Stimulated activated CD8-positive, alpha-beta memory T cell treated with anti-CD3 and anti-CD28 coated beads, Interleukin-7, amount 100 ng/mL, for 24 hours (primary cell): ENCODE measurements at regions not wholly inside any gene's neighbourhood (a gene's known extent, or its start where the extent isn't known, plus 50 kb on each side); places are given as distances from the start of the nearest gene placed in this dataset.

Experiments used
- DNase-seq: peaks from one replicate; pipeline ENCODE4 v3.0.0-alpha.2; 2020; ENCODE audit warnings: low read depth

DNA sequence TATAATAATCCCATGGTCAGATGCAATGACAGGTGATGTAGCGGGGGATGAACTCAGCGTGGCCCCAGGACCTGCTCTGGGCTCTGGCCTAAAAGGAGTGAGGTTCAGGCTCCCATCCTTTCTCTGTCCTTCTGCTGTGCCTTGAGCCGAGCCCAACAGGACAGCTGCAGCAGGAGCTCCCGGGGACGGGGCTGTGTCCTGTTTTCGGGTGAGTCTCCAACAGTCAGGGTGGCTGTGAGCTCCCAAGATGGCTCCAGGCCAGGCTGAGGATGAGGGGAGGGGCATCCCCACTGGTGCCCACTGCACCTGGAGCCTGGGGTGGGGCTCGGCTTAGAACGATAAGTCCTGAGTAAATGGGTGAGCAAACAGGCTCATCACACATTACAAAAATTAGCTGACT, 1385.0 kb downstream of the BRD1 start:
- no peak for DNase-seq

- DNase-seq = no peak
Observed at GRCh38 chr22:48441553-48441850, 1386.2 kb downstream of the BRD1 start.

GRCh38 chr22:48440673-48441552, 1386.8 kb downstream of the BRD1 start:
- no peak for DNase-seq

DNA sequence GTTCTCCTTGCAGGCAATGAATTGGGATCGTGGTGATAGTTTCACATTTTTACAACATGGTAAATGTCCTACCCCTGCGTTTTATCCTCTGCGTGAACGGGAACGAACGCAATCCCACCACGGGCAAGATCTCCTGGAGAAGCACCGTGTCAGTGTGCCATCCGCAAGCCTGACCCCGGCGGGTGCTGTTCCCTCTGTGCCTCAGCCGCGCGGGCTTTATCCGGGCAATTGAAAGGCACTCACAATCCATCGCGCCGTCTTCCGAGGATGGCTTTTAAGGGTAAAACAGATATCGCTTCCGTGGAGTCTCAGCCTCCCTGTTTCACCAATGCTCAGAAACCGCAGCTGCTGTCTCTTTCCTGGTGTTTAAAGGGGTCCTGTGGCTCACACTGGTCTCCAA, 1387.5 kb downstream of the BRD1 start:
- DNase-seq = no peak

DNA sequence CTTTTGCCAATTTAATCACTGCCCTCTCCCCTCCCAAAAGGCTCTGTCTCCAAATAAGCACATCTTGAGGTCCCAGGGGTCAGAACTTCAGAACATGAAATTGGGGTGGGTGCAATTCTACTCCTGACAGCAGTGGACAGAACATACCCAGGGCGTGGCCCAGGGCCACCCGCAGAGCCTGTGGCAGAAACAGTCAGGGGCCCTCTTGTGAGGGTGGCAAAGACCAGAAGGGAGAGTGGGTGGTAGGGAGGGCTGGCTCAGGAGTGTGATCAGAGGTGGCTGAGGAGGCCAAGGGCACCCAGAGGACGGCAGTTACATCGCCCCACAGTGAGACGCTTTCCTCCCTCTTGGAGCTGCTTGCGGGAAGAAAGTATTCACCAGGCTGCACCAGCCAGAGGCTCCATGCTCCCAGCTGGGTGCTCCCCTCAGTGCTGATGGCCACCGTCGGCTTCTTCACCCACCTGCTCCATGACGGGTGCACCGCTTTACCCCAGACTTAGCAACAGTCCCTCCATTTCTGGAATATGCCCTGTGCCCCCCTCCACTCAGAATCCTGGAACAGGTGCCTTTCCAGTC, 1388.0 kb downstream of the BRD1 start:
- DNase-seq = no peak

DNA sequence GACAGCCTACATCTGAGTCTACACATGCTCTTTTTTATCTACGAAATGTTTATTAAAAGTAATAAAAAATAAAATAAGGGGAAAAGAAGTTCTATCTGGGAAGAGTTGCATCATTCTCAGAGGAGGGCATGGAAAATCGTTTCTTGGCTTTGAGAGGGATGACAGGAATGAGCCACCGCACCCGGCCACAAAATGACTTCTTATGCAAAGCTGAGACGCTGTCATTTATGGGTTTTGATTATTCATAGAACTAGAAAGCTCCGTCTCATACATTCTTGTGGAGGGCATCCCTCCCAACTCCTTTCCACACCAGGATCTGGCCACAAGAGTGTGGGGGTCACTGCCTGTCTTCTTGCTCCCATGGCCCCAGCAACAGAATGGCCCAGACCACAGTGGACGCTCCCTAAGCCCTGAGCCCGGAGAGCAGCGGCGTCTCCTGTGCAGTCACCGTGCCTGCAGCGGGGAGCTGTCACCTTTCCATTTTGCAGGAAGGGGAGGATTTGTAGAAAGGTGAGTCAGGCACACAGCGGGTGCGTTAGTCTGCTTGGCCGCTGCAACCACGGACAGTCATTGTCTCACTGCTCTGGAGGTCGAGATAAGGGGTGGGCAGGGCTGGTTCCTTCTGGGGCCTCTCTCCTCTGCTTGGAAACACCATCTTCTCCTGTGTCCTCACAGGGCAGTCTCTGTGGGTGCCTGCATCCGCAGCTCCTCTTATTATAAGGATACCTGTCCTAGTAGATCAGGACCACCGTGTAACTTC, 1388.7 kb downstream of the BRD1 start:
- DNase-seq = no peak

- DNase-seq = no peak
Observed at GRCh38 chr22:48438096-48438495, 1389.6 kb downstream of the BRD1 start.

GRCh38 chr22:48436201-48436931, 1391.3 kb downstream of the BRD1 start:
- DNase-seq = no peak

GRCh38 chr22:48434868-48435250, 1392.8 kb downstream of the BRD1 start:
- DNase-seq = no peak

GRCh38 chr22:48434156-48434867, 1393.4 kb downstream of the BRD1 start:
- DNase-seq = no peak

GRCh38 chr22:48433647-48434046, 1394.0 kb downstream of the BRD1 start:
- no peak for DNase-seq

- DNase-seq = no peak
Observed at GRCh38 chr22:48432781-48433518, 1394.7 kb downstream of the BRD1 start.

DNA sequence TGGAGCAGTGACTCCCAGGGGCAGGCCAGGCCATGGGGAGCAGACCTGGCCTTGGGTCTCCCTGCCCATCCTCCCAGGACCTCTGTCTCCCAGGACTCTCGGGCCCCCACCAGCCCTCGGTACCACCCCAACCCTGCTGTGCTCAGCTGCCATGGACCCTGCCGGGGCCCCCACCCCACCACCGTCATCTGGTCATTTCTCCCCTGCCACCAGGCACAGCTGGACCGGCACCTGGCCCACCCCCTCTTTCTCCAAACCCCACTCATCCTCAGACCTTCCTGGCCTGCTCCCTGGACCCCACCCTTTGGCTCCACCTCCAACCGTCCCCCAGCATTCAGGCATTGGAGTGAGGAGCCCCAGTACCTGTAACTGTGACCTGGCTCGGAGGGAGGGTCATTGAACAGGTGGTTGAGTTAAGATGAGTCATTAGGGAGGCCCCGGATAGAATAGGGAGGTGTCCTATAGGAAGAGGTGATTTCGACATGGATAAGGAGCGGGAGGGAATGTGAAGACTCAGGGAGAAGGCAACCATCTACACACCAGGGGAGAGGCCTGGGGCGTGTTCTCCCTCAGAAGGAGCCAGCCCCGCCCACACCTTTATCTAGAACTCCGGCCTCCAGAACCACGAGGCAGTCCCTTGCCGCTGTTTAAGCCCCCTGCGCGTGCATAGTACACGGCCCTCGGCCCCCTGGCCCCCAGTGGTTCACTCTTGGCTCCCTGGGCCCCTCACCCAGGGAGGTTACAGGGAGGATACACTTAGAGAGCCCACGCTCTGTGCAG, 1395.9 kb downstream of the BRD1 start:
- DNase-seq = no peak

DNA sequence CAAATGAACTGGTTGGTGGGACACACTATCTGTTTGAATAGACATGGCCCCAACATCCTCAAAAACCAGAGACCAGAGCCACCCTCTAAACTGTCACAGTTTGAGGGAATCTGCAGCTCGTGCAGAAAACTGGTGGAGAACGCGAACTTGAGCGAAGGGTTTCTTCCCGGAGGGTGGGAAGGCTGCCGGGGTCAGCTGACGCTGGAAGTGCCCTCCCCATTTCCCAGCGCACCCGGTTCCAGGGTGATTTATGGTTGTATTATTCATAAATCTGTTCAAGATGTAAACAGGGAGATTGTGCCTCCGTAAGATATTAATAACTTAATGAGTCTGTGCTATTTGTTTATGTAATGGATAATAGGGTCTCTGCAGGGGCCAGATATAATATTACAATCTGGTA, 1396.7 kb downstream of the BRD1 start:
- no peak for DNase-seq

- DNase-seq = no peak
Observed at GRCh38 chr22:48429446-48430020, 1398.1 kb downstream of the BRD1 start.

DNA sequence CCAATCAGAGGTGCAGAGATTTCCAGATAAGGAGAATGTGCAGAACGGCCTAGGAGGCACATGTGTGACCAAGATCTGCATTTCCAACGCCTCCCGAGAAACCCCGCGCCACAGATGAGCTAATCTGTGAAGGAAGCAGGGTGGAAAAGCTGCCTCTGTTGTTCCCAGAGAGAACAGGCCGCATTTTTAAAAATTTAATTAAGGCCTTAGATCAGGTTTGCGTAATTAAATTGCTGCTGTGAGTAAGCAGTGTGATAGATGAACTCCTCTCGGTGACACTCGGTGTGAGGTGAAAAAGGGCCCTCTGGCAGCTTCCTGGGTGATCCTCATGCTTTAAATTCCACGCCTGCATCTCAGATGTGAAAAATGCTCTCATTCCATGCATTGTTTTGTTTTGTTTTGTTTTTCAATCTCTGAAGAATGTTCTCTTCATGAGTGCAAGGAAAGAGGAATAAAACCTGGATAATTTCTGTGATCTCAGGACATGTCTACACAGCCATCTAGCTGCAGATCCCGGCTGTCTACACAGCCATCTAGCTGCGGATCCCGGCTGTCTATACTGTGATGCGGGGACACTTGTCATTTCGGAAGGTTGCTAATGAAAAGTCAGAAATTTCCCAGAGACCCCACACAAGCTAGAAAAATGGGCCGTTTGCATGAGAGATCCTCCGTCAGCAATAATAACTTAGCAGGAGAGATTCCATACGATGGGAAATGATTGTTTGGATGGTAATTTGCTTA, 1398.9 kb downstream of the BRD1 start:
- DNase-seq = no peak

GRCh38 chr22:48427731-48428211, 1399.9 kb downstream of the BRD1 start:
- DNase-seq = no peak

- DNase-seq = no peak
Observed at GRCh38 chr22:48426466-48427380, 1401.0 kb downstream of the BRD1 start.
